Fibroblast of lung (primary cell): ENCODE measurements at regions not wholly inside any gene's neighbourhood (a gene's known extent, or its start where the extent isn't known, plus 50 kb on each side); places are given as distances from the start of the nearest gene placed in this dataset.

Experiments used
- DNase-seq, 2 donors: peaks; one replicate each; pipeline versions ENCODE4 v3.0.0 to v3.0.0-alpha.2; 2010; ENCODE audit warnings: low read depth in 2 of 2
- H2AFZ ChIP-seq: 2 replicates; pipeline ENCODE4 v1.5.1; 2012; ENCODE audit warnings: low read length, control low read depth, inconsistent platforms
- H3K27ac ChIP-seq: 2 replicates; pipeline ENCODE4 v1.5.1; 2011; ENCODE audit warnings: low read length, control low read depth; ENCODE audit not compliant: insufficient read depth
- H3K27me3 ChIP-seq: 2 replicates; pipeline ENCODE4 v1.5.1; 2011; ENCODE audit warnings: mild to moderate bottlenecking, low read length; ENCODE audit not compliant: control insufficient read depth, insufficient read depth
- H3K36me3 ChIP-seq: 2 replicates; pipeline ENCODE4 v1.5.1; 2011; ENCODE audit warnings: low read length; ENCODE audit not compliant: control insufficient read depth, insufficient read depth
- H3K4me1 ChIP-seq: 2 replicates; pipeline ENCODE4 v1.5.1; 2011; ENCODE audit warnings: low read length; ENCODE audit not compliant: control insufficient read depth, insufficient read depth; ENCODE audit errors: extremely low read depth
- H3K4me2 ChIP-seq: 2 replicates; pipeline ENCODE4 v1.5.1; 2011; ENCODE audit warnings: low read length, control low read depth; ENCODE audit not compliant: insufficient read depth; ENCODE audit errors: extremely low read depth
- H3K4me3 ChIP-seq, 4 experiments: fragments of 200-600 bp in 1 of 4; sonication (generic) in 1 of 4; replicated peaks in 1 of 4; 2 replicates each; pipeline ENCODE4 v1.5.1; 2011 to 2016; ENCODE audit warnings: low read length in 4 of 4, low read depth in 3 of 4, mild to moderate bottlenecking in 3 of 4, control low read depth in 2 of 4, inconsistent platforms in 1 of 4, mixed read lengths in 1 of 4; ENCODE audit not compliant: insufficient read depth in 1 of 4; ENCODE audit errors: control extremely low read depth in 1 of 4
- H3K79me2 ChIP-seq: 2 replicates; pipeline ENCODE4 v1.5.1; 2012; ENCODE audit warnings: mild to moderate bottlenecking, low read length, inconsistent platforms; ENCODE audit not compliant: control insufficient read depth, insufficient read depth
- H3K9ac ChIP-seq: 2 replicates; pipeline ENCODE4 v1.5.1; 2011; ENCODE audit warnings: mild to moderate bottlenecking, low read length, control low read depth; ENCODE audit not compliant: insufficient read depth
- H3K9me3 ChIP-seq: 2 replicates; pipeline ENCODE4 v1.5.1; 2012; ENCODE audit warnings: low read depth, low read length; ENCODE audit not compliant: control insufficient read depth, insufficient read depth
- H4K20me1 ChIP-seq: 2 replicates; pipeline ENCODE4 v1.5.1; 2011; ENCODE audit warnings: low read length; ENCODE audit not compliant: control insufficient read depth, insufficient read depth; ENCODE audit errors: extremely low read depth
- CTCF ChIP-seq, 2 donors: IDR thresholded peaks in 1 of 2; conservative IDR thresholded peaks in 1 of 2; 1 replicate in 1 of 2; 2 replicates in 1 of 2; pipeline ENCODE4 v1.5.1; 2011 to 2012; ENCODE audit warnings: low read length in 2 of 2, control low read depth in 1 of 2, inconsistent platforms in 1 of 2, low read depth in 1 of 2, mild to moderate bottlenecking in 1 of 2
- EZH2 ChIP-seq: IDR thresholded peaks from 2 replicates; pipeline ENCODE4 v1.5.1; 2012; ENCODE audit warnings: low read length, control low read depth, mild to moderate bottlenecking; ENCODE audit errors: missing control alignments

GRCh38 chr6:121533321-121533841, 97.9 kb downstream of the GJA1 start:
- H3K36me3 ChIP-seq, result no peaks in the 10 kb centered on the region
- no peak overlapping the region for H3K27ac ChIP-seq
- DNase-seq, result no peak
- no peaks in the 10 kb centered on the region for H3K27me3 ChIP-seq
- H3K4me3 ChIP-seq, result no peak overlapping the region
- no peaks in the 10 kb centered on the region for H3K9me3 ChIP-seq
- H3K79me2 ChIP-seq, result no peaks in the 10 kb centered on the region
- TF ChIP-seq CTCF (conservative IDR thresholded peaks at IDR 0.05 in 1 of 2, IDR thresholded peaks at IDR 0.05 in 1 of 2; ENCODE audit: low read depth in 1 of 2, low read length in 2 of 2) (no peak), EZH2 (no peak)
- no peak overlapping the region for H2AFZ ChIP-seq
- H4K20me1 ChIP-seq, result no peaks in the 10 kb centered on the region
- H3K4me1 ChIP-seq, result no peaks in the 10 kb centered on the region
- no peak overlapping the region for H3K9ac ChIP-seq
- no peak overlapping the region for H3K4me2 ChIP-seq

- H3K9ac ChIP-seq, result no peak overlapping the region
- no peak overlapping the region for H3K27ac ChIP-seq
- no peaks in the 10 kb centered on the region for H4K20me1 ChIP-seq
- no peaks in the 10 kb centered on the region for H3K36me3 ChIP-seq
- no peak overlapping the region for H2AFZ ChIP-seq
- no peaks in the 10 kb centered on the region for H3K4me1 ChIP-seq
- no peaks in the 10 kb centered on the region for H3K9me3 ChIP-seq
- H3K27me3 ChIP-seq, result no peaks in the 10 kb centered on the region
- no peak overlapping the region for H3K4me2 ChIP-seq
- no peak for DNase-seq
- no peak overlapping the region for H3K4me3 ChIP-seq
- no peaks in the 10 kb centered on the region for H3K79me2 ChIP-seq
- TF ChIP-seq EZH2, result no peak
- TF ChIP-seq CTCF (conservative IDR thresholded peaks at IDR 0.05 in 1 of 2, IDR thresholded peaks at IDR 0.05 in 1 of 2; ENCODE audit: low read depth in 1 of 2, low read length in 2 of 2), result no peak
Observed at GRCh38 chr6:121535777-121536176, 100.3 kb downstream of the GJA1 start.

- no peaks in the 10 kb centered on the region for H3K79me2 ChIP-seq
- DNase-seq, result no peak
Observed at GRCh38 chr6:121536345-121536744, 100.9 kb downstream of the GJA1 start.

More at GRCh38 chr6:121536345-121536744, 100.9 kb downstream of the GJA1 start:
- H3K36me3 ChIP-seq, result no peaks in the 10 kb centered on the region
- no peak overlapping the region for H3K27ac ChIP-seq
- no peak overlapping the region for H3K9ac ChIP-seq
- no peaks in the 10 kb centered on the region for H3K9me3 ChIP-seq
- no peaks in the 10 kb centered on the region for H3K27me3 ChIP-seq
- no peak overlapping the region for H3K4me2 ChIP-seq
- no peak overlapping the region for H3K4me3 ChIP-seq
- no peak overlapping the region for H2AFZ ChIP-seq
- no peaks in the 10 kb centered on the region for H4K20me1 ChIP-seq
- no peaks in the 10 kb centered on the region for H3K4me1 ChIP-seq
- TF ChIP-seq CTCF (conservative IDR thresholded peaks at IDR 0.05 in 1 of 2, IDR thresholded peaks at IDR 0.05 in 1 of 2; ENCODE audit: low read depth in 1 of 2, low read length in 2 of 2), result no peak
- no peak for TF ChIP-seq EZH2
